ENCODE measurements at regions not wholly inside any gene's neighbourhood (a gene's known extent, or its start where the extent isn't known, plus 50 kb on each side); places are given as distances from the start of the nearest gene placed in this dataset.

GRCh38 chr6:167717455-167717854 is 109.3 kb upstream of the AFDN start:
- no peaks in the 10 kb centered on the region for H3K4me1 ChIP-seq (ENCODE audit: control insufficient read depth in 2 of 2, insufficient read depth in 2 of 2, low read length in 2 of 2)
- 96% methylated on average over 9 of the region's 9 CpGs for WGBS
- no peaks in the 10 kb centered on the region for H3K36me3 ChIP-seq (ENCODE audit: control insufficient read depth in 2 of 2, insufficient read depth in 2 of 2, low read length in 1 of 2)
- no peaks in the 10 kb centered on the region for H3K9me3 ChIP-seq (ENCODE audit: control insufficient read depth in 2 of 2, insufficient read depth in 1 of 2, low read length in 1 of 2)
- DNase-seq (ENCODE audit: low read depth in 6 of 9, low spot score in 9 of 9) = no peak
- no peak overlapping the region for H3K27ac ChIP-seq (ENCODE audit: low read depth in 1 of 2, low read length in 1 of 2)
- no peak overlapping the region for H3K4me3 ChIP-seq (ENCODE audit: low read length in 2 of 2)
- peaks cover 3 to 23% of the 10 kb centered on the region in 2 donors for H3K27me3 ChIP-seq (ENCODE audit: control insufficient read depth in 2 of 2, insufficient read depth in 1 of 2, low read length in 1 of 2)

GRCh38 chr6:167717867-167718266 is 108.8 kb upstream of the AFDN start:
- DNase-seq (ENCODE audit: low read depth in 6 of 9, low spot score in 9 of 9) = no peak
- Histone ChIP-seq H3K9me3 (ENCODE audit: control insufficient read depth in 2 of 2, insufficient read depth in 1 of 2, low read length in 1 of 2) (peaks cover 0 to 4% of the 10 kb centered on the region in 2 donors), H3K27me3 (ENCODE audit: control insufficient read depth in 2 of 2, insufficient read depth in 1 of 2, low read length in 1 of 2) (peaks cover 3 to 23% of the 10 kb centered on the region in 2 donors), H3K27ac (ENCODE audit: low read depth in 1 of 2, low read length in 1 of 2) (no peak overlapping the region), H3K36me3 (ENCODE audit: control insufficient read depth in 2 of 2, insufficient read depth in 2 of 2, low read length in 1 of 2) (no peaks in the 10 kb centered on the region), H3K4me1 (ENCODE audit: control insufficient read depth in 2 of 2, insufficient read depth in 2 of 2, low read length in 2 of 2) (no peaks in the 10 kb centered on the region), H3K4me3 (ENCODE audit: low read length in 2 of 2) (no peak overlapping the region)
- WGBS = 98% methylated on average over 2 of the region's 2 CpGs

GRCh38 chr6:167719920-167720319 is 106.8 kb upstream of the AFDN start:
- H3K9me3 ChIP-seq (ENCODE audit: control insufficient read depth in 2 of 2, insufficient read depth in 1 of 2, low read length in 1 of 2) = peaks cover 0 to 5% of the 10 kb centered on the region in 2 donors
- H3K4me3 ChIP-seq (ENCODE audit: low read length in 2 of 2) = no peak overlapping the region
- WGBS = 83% methylated on average over 23 of the region's 23 CpGs
- DNase-seq (ENCODE audit: low read depth in 6 of 9, low spot score in 9 of 9) = no peak
- H3K27me3 ChIP-seq (ENCODE audit: control insufficient read depth in 2 of 2, insufficient read depth in 1 of 2, low read length in 1 of 2) = peaks cover 0 to 13% of the 10 kb centered on the region in 2 donors
- H3K4me1 ChIP-seq (ENCODE audit: control insufficient read depth in 2 of 2, insufficient read depth in 2 of 2, low read length in 2 of 2) = no peaks in the 10 kb centered on the region
- no peak overlapping the region for H3K27ac ChIP-seq (ENCODE audit: low read depth in 1 of 2, low read length in 1 of 2)
- no peaks in the 10 kb centered on the region for H3K36me3 ChIP-seq (ENCODE audit: control insufficient read depth in 2 of 2, insufficient read depth in 2 of 2, low read length in 1 of 2)

DNA sequence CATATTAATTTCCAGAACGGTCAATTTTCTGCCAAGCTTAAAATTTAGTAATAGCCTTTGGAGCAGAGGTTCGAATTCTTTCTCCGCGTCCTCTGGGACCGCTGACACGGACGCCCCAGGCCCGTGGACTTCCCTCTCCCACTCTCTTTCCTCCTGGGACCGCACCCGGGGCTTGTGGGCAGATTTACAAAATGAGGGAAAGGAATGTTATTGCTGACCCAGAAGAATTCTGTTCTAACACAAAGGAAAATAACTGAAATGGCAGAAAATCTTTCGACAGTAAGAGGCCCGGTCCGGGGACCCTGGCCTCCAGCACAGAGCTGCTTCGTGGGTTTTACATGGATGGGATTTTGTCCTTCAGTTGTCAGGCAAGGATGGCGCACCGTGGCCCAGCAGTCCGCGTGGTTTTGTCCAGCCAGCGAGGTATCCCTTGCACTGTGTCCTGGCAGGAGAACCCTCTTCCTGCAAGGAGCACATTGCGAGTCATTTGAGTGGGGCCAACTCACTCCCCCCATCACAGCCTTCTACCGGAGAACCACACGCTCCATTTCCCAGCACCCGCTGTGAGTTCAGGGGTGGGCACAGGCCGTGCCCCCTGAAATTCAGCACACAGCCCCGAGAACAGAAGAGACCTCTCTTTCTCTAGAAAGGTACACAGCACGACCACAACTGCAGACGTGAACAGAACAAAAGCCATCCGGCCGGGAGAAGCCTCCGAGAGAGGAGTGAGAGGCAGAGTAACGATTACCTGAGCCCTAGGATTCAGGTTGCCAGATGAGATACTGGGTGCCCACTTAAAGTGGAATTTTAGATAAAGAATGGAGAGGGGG is 106.0 kb upstream of the AFDN start:
- no peak overlapping the region for H3K27ac ChIP-seq (ENCODE audit: low read depth in 1 of 2, low read length in 1 of 2)
- no peak for DNase-seq (ENCODE audit: low read depth in 6 of 9, low spot score in 9 of 9)
- no peaks in the 10 kb centered on the region for H3K36me3 ChIP-seq (ENCODE audit: control insufficient read depth in 2 of 2, insufficient read depth in 2 of 2, low read length in 1 of 2)
- H3K4me3 ChIP-seq (ENCODE audit: low read length in 2 of 2) = no peak overlapping the region
- 92% methylated on average over 31 of the region's 31 CpGs for WGBS
- H3K27me3 ChIP-seq (ENCODE audit: control insufficient read depth in 2 of 2, insufficient read depth in 1 of 2, low read length in 1 of 2) = peaks cover 0 to 10% of the 10 kb centered on the region in 2 donors
- peaks cover 0 to 5% of the 10 kb centered on the region in 2 donors for H3K9me3 ChIP-seq (ENCODE audit: control insufficient read depth in 2 of 2, insufficient read depth in 1 of 2, low read length in 1 of 2)
- H3K4me1 ChIP-seq (ENCODE audit: control insufficient read depth in 2 of 2, insufficient read depth in 2 of 2, low read length in 2 of 2) = no peaks in the 10 kb centered on the region

- no peak for DNase-seq (ENCODE audit: low read depth in 6 of 9, low spot score in 9 of 9)
- Histone ChIP-seq H3K27me3 (ENCODE audit: control insufficient read depth in 2 of 2, insufficient read depth in 1 of 2, low read length in 1 of 2) (peaks cover 0 to 11% of the 10 kb centered on the region in 2 donors), H3K4me1 (ENCODE audit: control insufficient read depth in 2 of 2, insufficient read depth in 2 of 2, low read length in 2 of 2) (no peaks in the 10 kb centered on the region), H3K27ac (ENCODE audit: low read depth in 1 of 2, low read length in 1 of 2) (no peak overlapping the region), H3K9me3 (ENCODE audit: control insufficient read depth in 2 of 2, insufficient read depth in 1 of 2, low read length in 1 of 2) (peaks cover 0 to 5% of the 10 kb centered on the region in 2 donors), H3K4me3 (ENCODE audit: low read length in 2 of 2) (no peak overlapping the region), H3K36me3 (ENCODE audit: control insufficient read depth in 2 of 2, insufficient read depth in 2 of 2, low read length in 1 of 2) (no peaks in the 10 kb centered on the region)
- WGBS = 94% methylated on average over 10 of the region's 10 CpGs
Measured at GRCh38 chr6:167721291-167721690, 105.4 kb upstream of the AFDN start.

- Histone ChIP-seq H3K27ac (ENCODE audit: low read depth in 1 of 2, low read length in 1 of 2) (no peak overlapping the region), H3K27me3 (ENCODE audit: control insufficient read depth in 2 of 2, insufficient read depth in 1 of 2, low read length in 1 of 2) (peaks cover 0 to 9% of the 10 kb centered on the region in 2 donors), H3K36me3 (ENCODE audit: control insufficient read depth in 2 of 2, insufficient read depth in 2 of 2, low read length in 1 of 2) (no peaks in the 10 kb centered on the region), H3K9me3 (ENCODE audit: control insufficient read depth in 2 of 2, insufficient read depth in 1 of 2, low read length in 1 of 2) (peaks cover 0 to 5% of the 10 kb centered on the region in 2 donors), H3K4me1 (ENCODE audit: control insufficient read depth in 2 of 2, insufficient read depth in 2 of 2, low read length in 2 of 2) (no peaks in the 10 kb centered on the region), H3K4me3 (ENCODE audit: low read length in 2 of 2) (no peak overlapping the region)
- DNase-seq (ENCODE audit: low read depth in 6 of 9, low spot score in 9 of 9) = no peak
- WGBS = 70% methylated on average over 21 of the region's 21 CpGs
Measured at GRCh38 chr6:167722634-167723309, 103.9 kb upstream of the AFDN start.

GRCh38 chr6:167726043-167726621 is 100.6 kb upstream of the AFDN start:
- no peak for DNase-seq (ENCODE audit: low read depth in 6 of 9, low spot score in 9 of 9)
- Histone ChIP-seq H3K36me3 (ENCODE audit: control insufficient read depth in 2 of 2, insufficient read depth in 2 of 2, low read length in 1 of 2) (no peaks in the 10 kb centered on the region), H3K4me3 (ENCODE audit: low read length in 2 of 2) (no peak overlapping the region), H3K4me1 (ENCODE audit: control insufficient read depth in 2 of 2, insufficient read depth in 2 of 2, low read length in 2 of 2) (no peaks in the 10 kb centered on the region), H3K27me3 (ENCODE audit: control insufficient read depth in 2 of 2, insufficient read depth in 1 of 2, low read length in 1 of 2) (peaks cover 2 to 6% of the 10 kb centered on the region in 2 donors), H3K27ac (ENCODE audit: low read depth in 1 of 2, low read length in 1 of 2) (no peak overlapping the region), H3K9me3 (ENCODE audit: control insufficient read depth in 2 of 2, insufficient read depth in 1 of 2, low read length in 1 of 2) (peaks cover 0 to 5% of the 10 kb centered on the region in 2 donors)
- WGBS = 95% methylated on average over 8 of the region's 8 CpGs

DNA sequence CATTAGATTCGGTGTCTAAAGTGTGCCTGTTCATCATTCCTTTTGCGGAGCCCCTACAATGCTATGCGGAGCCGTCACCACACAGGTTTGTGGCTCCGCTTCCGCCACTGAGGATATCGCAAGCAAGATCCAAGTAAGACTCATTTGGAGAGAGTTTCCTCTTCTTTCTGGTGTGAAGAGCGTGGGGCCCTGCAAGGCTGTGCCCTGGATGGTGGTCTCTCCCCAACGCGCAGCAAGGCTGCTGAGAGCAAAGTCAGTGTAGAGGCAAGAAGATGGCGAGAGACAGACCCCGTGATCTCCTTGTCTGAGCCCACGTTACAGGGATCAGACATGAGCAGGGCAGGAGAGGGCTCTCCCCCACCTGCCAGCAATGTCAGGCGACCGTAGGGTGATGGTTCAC is 96.3 kb upstream of the AFDN start:
- DNase-seq (ENCODE audit: low read depth in 6 of 9, low spot score in 9 of 9) = no peak
- H3K4me3 ChIP-seq (ENCODE audit: low read length in 2 of 2) = no peak overlapping the region
- 96% methylated on average over 15 of the region's 15 CpGs for WGBS
- H3K9me3 ChIP-seq (ENCODE audit: control insufficient read depth in 2 of 2, insufficient read depth in 1 of 2, low read length in 1 of 2) = no peaks in the 10 kb centered on the region
- no peak overlapping the region for H3K27ac ChIP-seq (ENCODE audit: low read depth in 1 of 2, low read length in 1 of 2)
- no peaks in the 10 kb centered on the region for H3K36me3 ChIP-seq (ENCODE audit: control insufficient read depth in 2 of 2, insufficient read depth in 2 of 2, low read length in 1 of 2)
- no peaks in the 10 kb centered on the region for H3K4me1 ChIP-seq (ENCODE audit: control insufficient read depth in 2 of 2, insufficient read depth in 2 of 2, low read length in 2 of 2)
- H3K27me3 ChIP-seq (ENCODE audit: control insufficient read depth in 2 of 2, insufficient read depth in 1 of 2, low read length in 1 of 2) = peaks cover 2% of the 10 kb centered on the region in 2 donors

DNA sequence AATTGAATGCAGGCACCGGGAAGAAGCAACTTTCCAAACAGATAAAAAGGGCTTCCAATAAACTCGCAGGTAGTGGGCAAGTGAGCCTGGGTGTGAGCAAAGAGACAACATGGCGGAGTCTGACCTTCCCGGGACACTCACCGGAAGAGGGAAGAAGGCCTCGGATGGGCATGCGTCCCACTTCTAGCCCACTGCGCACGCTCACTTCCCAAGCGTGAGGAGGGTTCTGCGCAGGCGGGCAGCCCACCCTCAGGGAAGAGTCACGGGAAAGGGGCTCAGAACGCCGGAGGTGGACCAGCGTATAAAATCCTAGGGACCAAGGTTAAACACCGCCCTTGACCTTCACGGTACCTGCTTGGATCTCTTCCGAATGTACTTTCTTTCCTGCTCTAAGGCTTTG is 95.5 kb upstream of the AFDN start:
- no peak for DNase-seq (ENCODE audit: low read depth in 6 of 9, low spot score in 9 of 9)

More for the DNA sequence above, 95.5 kb upstream of the AFDN start:
- WGBS = 94% methylated on average over 19 of the region's 19 CpGs
- H3K4me3 ChIP-seq (ENCODE audit: low read length in 2 of 2) = no peak overlapping the region
- no peaks in the 10 kb centered on the region for H3K36me3 ChIP-seq (ENCODE audit: control insufficient read depth in 2 of 2, insufficient read depth in 2 of 2, low read length in 1 of 2)
- H3K4me1 ChIP-seq (ENCODE audit: control insufficient read depth in 2 of 2, insufficient read depth in 2 of 2, low read length in 2 of 2) = no peaks in the 10 kb centered on the region
- no peak overlapping the region for H3K27ac ChIP-seq (ENCODE audit: low read depth in 1 of 2, low read length in 1 of 2)
- no peaks in the 10 kb centered on the region for H3K9me3 ChIP-seq (ENCODE audit: control insufficient read depth in 2 of 2, insufficient read depth in 1 of 2, low read length in 1 of 2)
- peaks cover 0 to 2% of the 10 kb centered on the region in 2 donors for H3K27me3 ChIP-seq (ENCODE audit: control insufficient read depth in 2 of 2, insufficient read depth in 1 of 2, low read length in 1 of 2)
